ENCODE measurements at regions not wholly inside any gene's neighbourhood (a gene's known extent, or its start where the extent isn't known, plus 50 kb on each side); places are given as distances from the start of the nearest gene placed in this dataset.

DNA sequence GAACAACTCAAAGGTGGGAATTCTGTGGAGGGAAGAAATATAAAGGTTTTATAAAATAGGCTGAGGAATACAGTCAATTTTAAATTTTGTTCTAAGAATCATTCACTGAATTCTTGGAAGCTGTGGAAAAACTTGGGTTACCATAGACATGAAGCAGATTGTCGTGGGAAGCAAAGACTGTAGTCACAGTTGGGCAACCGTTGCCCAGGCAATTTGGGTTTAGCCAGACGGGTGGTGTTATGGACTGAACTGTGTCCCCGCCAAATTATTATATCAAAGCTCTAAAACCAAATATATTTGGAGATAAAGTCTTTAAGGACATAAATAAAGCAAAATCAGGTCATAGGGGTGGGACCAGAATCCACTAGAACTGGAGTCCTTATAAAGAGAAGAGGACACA is 463.7 kb upstream of the CTNND2 start:
- Histone ChIP-seq H2AFZ (ENCODE audit: low read depth, low read length, poor library complexity, severe bottlenecking) (no peak overlapping the region), H3K27me3 (ENCODE audit: insufficient read depth, low read length) (no peaks in the 10 kb centered on the region), H3K4me3 (replicated peaks in 1 of 2; ENCODE audit: low read depth in 1 of 2, low read length in 2 of 2) (no peak overlapping the region), H4K20me1 (ENCODE audit: insufficient read depth) (no peaks in the 10 kb centered on the region), H3K9me2 (ENCODE audit: insufficient read depth) (no peaks in the 10 kb centered on the region), H3K79me2 (ENCODE audit: insufficient read depth, low read length) (no peaks in the 10 kb centered on the region), H3K4me2 (ENCODE audit: low read length) (no peak overlapping the region), H3K36me3 (ENCODE audit: control insufficient read depth in 1 of 2, insufficient read depth in 2 of 2, low read length in 2 of 2) (no peaks in the 10 kb centered on the region), H3K9ac (ENCODE audit: low read length) (no peak overlapping the region), H3K27ac (ENCODE audit: low read depth, low read length) (no peak overlapping the region), H3K9me3 (ENCODE audit: control insufficient read depth in 1 of 2, insufficient read depth in 1 of 2, low read depth in 1 of 2, low read length in 2 of 2) (peaks cover 3 to 17% of the 10 kb centered on the region in 2 experiments; a peak in 2 of 4 replicates), H3K4me1 (ENCODE audit: control insufficient read depth in 1 of 2, insufficient read depth in 2 of 2, low read length in 2 of 2) (no peaks in the 10 kb centered on the region)
- intact Hi-C loops (cut with micrococcal nuclease), result no loop called here
- ChIA-PET POLR2A (no interaction called here), CTCF (no interaction called here), RAD21 (ENCODE audit: low non-redundant PET in 1 of 2, low total read pairs in 2 of 2, uncharacterized antibody in 2 of 2, unreplicated experiment in 2 of 2) (no interaction called here)
- DNase-seq (ENCODE audit: low read depth, low spot score), result no peak
- no peak for ATAC-seq
- TF ChIP-seq EZH2phosphoT487 (IDR thresholded peaks at IDR 0.05; ENCODE audit: borderline replicate concordance), result no peak
- no peak for TF ChIP-seq ZFX (IDR thresholded peaks at IDR 0.05)
- no peak for TF ChIP-seq TCF7L2 (IDR thresholded peaks at IDR 0.05; ENCODE audit: borderline replicate concordance, extremely low read depth, insufficient read depth, insufficient read length)
- TF ChIP-seq ZNF274 (IDR thresholded peaks at IDR 0.05; ENCODE audit: low read depth, low read length), result no peak
- TF ChIP-seq CEBPB (IDR thresholded peaks at IDR 0.05; ENCODE audit: low read depth), result no peak
- TF ChIP-seq EGR1 (IDR thresholded peaks at IDR 0.05; ENCODE audit: low read depth), result no peak
- no peak for TF ChIP-seq POLR2A (IDR thresholded peaks at IDR 0.05; ENCODE audit: borderline replicate concordance, extremely low read depth, insufficient read depth, insufficient read length)
- no peak for TF ChIP-seq POLR2AphosphoS5 (IDR thresholded peaks at IDR 0.05; ENCODE audit: low read depth, low read length)
- no peak for TF ChIP-seq REST (IDR thresholded peaks at IDR 0.05; ENCODE audit: low read depth)
- no TSS peak for BruUV-seq (replicated peaks)

Data from HCT116 (cell line).